ENCODE measurements at regions not wholly inside any gene's neighbourhood (a gene's known extent, or its start where the extent isn't known, plus 50 kb on each side); places are given as distances from the start of the nearest gene placed in this dataset.
"Not testable (repeated sequence)": the region's sequence is repeated elsewhere in the genome, so short reads cannot be mapped to it uniquely, and the experiment has no call there.

- DNase-seq (ENCODE audit: low spot score) = no peak
Observed at GRCh38 chrX:37904833-37905232, 57.5 kb upstream of the DYNLT3 start.

GRCh38 chrX:37905436-37906147, 58.2 kb upstream of the DYNLT3 start:
- DNase-seq (ENCODE audit: low spot score) = peak; percentile 54

GRCh38 chrX:37906357-37906756, 59.0 kb upstream of the DYNLT3 start:
- no peak for DNase-seq (ENCODE audit: low spot score)

- no peak for DNase-seq (ENCODE audit: low spot score)
Observed at GRCh38 chrX:37910186-37910585, 62.8 kb upstream of the DYNLT3 start.

- no peak for DNase-seq (ENCODE audit: low spot score)
Observed at GRCh38 chrX:37912304-37912703, 64.9 kb upstream of the DYNLT3 start.

- DNase-seq (ENCODE audit: low spot score) = no peak
Observed at GRCh38 chrX:37912777-37913176, 65.4 kb upstream of the DYNLT3 start.

GRCh38 chrX:37918168-37918567, 70.8 kb upstream of the DYNLT3 start:
- no peak for DNase-seq (ENCODE audit: low spot score)

- DNase-seq (ENCODE audit: low spot score) = no peak
Observed at GRCh38 chrX:37918703-37919102, 71.3 kb upstream of the DYNLT3 start.

GRCh38 chrX:37921758-37922157, 74.4 kb upstream of the DYNLT3 start:
- DNase-seq (ENCODE audit: low spot score) = no peak

- DNase-seq (ENCODE audit: low spot score) = no peak
Observed at GRCh38 chrX:37922928-37923327, 75.6 kb upstream of the DYNLT3 start.

- not testable (repeated sequence) for DNase-seq (ENCODE audit: low spot score)
Observed at GRCh38 chrX:37925761-37926160, 78.4 kb upstream of the DYNLT3 start.

- DNase-seq (ENCODE audit: low spot score) = no peak
Observed at GRCh38 chrX:37926700-37927099, 79.3 kb upstream of the DYNLT3 start.

GRCh38 chrX:37942170-37942569, 64.2 kb upstream of the SYTL5 start:
- DNase-seq (ENCODE audit: low spot score) = no peak

- DNase-seq (ENCODE audit: low spot score) = no peak
Observed at GRCh38 chrX:37943554-37944344, 62.6 kb upstream of the SYTL5 start.

- DNase-seq (ENCODE audit: low spot score) = no peak
Observed at GRCh38 chrX:37946197-37946596, 60.2 kb upstream of the SYTL5 start.

GRCh38 chrX:37955273-37955672, 51.1 kb upstream of the SYTL5 start:
- DNase-seq (ENCODE audit: low spot score) = no peak

- no peak for DNase-seq (ENCODE audit: low spot score)
Observed at GRCh38 chrX:37956223-37956622, 50.1 kb upstream of the SYTL5 start.
